ENCODE measurements at regions not wholly inside any gene's neighbourhood (a gene's known extent, or its start where the extent isn't known, plus 50 kb on each side); places are given as distances from the start of the nearest gene placed in this dataset.

DNA sequence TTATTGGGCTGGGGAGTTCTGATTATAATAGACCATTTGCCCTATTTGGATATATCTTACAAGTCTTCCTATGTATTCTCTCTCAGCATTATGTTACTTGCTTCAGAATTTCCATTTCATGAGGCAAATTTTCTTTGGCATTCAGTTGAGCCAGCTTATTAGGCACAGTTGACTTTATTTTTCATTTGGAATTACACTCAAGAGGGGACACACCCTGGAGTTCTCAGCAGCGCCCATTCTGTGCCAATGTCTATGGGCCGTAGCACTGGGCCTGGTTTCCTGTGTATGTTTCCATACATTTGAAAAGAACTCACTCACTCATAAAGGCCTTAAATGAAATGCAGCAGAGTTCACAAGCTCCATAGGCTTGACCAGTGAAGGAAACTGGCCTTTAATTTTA lies 138.5 kb downstream of the KLF12 start:
- no peak for TF ChIP-seq EZH2 (IDR thresholded peaks at IDR 0.05; ENCODE audit: borderline replicate concordance, low read length)
- TF ChIP-seq, protein P1, sequence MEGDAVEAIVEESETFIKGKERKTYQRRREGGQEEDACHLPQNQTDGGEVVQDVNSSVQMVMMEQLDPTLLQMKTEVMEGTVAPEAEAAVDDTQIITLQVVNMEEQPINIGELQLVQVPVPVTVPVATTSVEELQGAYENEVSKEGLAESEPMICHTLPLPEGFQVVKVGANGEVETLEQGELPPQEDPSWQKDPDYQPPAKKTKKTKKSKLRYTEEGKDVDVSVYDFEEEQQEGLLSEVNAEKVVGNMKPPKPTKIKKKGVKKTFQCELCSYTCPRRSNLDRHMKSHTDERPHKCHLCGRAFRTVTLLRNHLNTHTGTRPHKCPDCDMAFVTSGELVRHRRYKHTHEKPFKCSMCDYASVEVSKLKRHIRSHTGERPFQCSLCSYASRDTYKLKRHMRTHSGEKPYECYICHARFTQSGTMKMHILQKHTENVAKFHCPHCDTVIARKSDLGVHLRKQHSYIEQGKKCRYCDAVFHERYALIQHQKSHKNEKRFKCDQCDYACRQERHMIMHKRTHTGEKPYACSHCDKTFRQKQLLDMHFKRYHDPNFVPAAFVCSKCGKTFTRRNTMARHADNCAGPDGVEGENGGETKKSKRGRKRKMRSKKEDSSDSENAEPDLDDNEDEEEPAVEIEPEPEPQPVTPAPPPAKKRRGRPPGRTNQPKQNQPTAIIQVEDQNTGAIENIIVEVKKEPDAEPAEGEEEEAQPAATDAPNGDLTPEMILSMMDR (IDR thresholded peaks at IDR 0.05; ENCODE audit: low read length), result no peak
- H3K4me2 ChIP-seq (ENCODE audit: low read length), result no peak overlapping the region; the same call in 1 of the 2 replicates

DNA sequence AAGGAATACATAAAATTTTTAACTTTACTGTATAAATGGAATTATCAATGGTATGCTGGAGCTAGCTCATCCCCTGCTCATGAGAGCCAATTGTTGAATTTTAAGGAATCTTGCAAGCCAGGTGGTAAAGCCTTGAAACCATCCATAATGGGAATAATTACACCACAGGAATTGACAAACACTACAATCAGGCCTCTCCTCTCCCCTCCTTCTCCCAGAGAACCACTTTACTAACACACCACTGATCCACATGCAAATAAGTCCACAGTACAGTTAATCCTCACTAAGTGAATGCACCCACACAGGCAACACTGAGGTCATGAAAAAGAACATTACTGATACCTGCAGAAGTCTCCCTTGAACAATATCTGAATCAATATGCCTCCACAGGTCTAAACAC lies 140.5 kb downstream of the KLF12 start:
- Histone ChIP-seq H3K4me2 (ENCODE audit: low read length) (peak overlapping the region; percentile 49; the same call in 1 of the 2 replicates), H3K27me3 (ENCODE audit: insufficient read depth, low read length) (no peaks in the 10 kb centered on the region), H3K9me3 (ENCODE audit: low read length) (no peaks in the 10 kb centered on the region), H3K9me2 (ENCODE audit: low read depth, low read length) (no peaks in the 10 kb centered on the region), H3K4me3 (ENCODE audit: low read depth, low read length, poor library complexity, severe bottlenecking) (peak overlapping the region; percentile 26), H2AFZ (ENCODE audit: low read length) (no peak overlapping the region), H4K20me1 (ENCODE audit: insufficient read depth, low read length) (no peaks in the 10 kb centered on the region), H3K79me2 (ENCODE audit: insufficient read depth, low read length) (no peaks in the 10 kb centered on the region), H3K4me1 (ENCODE audit: insufficient read depth, low read length, severe bottlenecking) (peaks cover 92% of the 10 kb centered on the region), H3F3A (ENCODE audit: insufficient read depth, low read length) (0 out of 2 replicates have a peak, but pooled peaks cover 3% of the 10 kb centered on the region), H3K9ac (ENCODE audit: low read length) (peak overlapping the region; percentile 42; the same call in 1 of the 2 replicates), H3K36me3 (ENCODE audit: insufficient read depth, low read length) (no peaks in the 10 kb centered on the region), H3K27ac (ENCODE audit: low read depth, low read length, poor library complexity, severe bottlenecking) (peak overlapping the region; percentile 96)
- TF ChIP-seq, protein P1 (IDR thresholded peaks at IDR 0.05; ENCODE audit: low read length), result no peak
- no peak for TF ChIP-seq EZH2 (IDR thresholded peaks at IDR 0.05; ENCODE audit: borderline replicate concordance, low read length)

More for the DNA sequence above, 138.5 kb downstream of the KLF12 start:
- Histone ChIP-seq H3K9ac (ENCODE audit: low read length) (no peak overlapping the region), H3K79me2 (ENCODE audit: insufficient read depth, low read length) (no peaks in the 10 kb centered on the region), H3K9me2 (ENCODE audit: low read depth, low read length) (no peaks in the 10 kb centered on the region), H3K9me3 (ENCODE audit: low read length) (no peaks in the 10 kb centered on the region), H3K27me3 (ENCODE audit: insufficient read depth, low read length) (no peaks in the 10 kb centered on the region), H3K27ac (ENCODE audit: low read depth, low read length, poor library complexity, severe bottlenecking) (peak overlapping the region; percentile 27), H4K20me1 (ENCODE audit: insufficient read depth, low read length) (no peaks in the 10 kb centered on the region), H2AFZ (ENCODE audit: low read length) (no peak overlapping the region), H3F3A (ENCODE audit: insufficient read depth, low read length) (0 out of 2 replicates have a peak, but pooled peaks cover 3% of the 10 kb centered on the region), H3K4me3 (ENCODE audit: low read depth, low read length, poor library complexity, severe bottlenecking) (no peak overlapping the region), H3K4me1 (ENCODE audit: insufficient read depth, low read length, severe bottlenecking) (peaks cover 79% of the 10 kb centered on the region), H3K36me3 (ENCODE audit: insufficient read depth, low read length) (no peaks in the 10 kb centered on the region)

DNA sequence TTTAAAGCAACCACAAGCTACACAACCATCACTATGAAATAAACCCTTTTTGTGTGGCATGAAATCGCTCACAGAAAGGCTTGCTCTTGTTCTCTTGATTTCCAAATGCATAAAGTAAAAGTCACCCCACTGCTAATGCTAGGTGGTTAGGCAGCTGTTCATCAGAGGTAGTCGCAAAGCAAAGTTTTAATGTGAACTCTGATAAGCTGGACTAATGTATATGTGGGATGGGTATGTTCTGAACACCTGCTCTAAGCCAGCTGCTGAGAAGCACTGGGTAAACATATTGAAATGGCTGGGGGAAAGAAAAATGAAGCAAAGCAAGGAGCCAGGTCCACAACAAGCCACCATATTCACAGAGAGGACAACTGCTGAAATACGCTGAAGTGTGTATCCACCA lies 142.3 kb downstream of the KLF12 start:
- H3K4me1 ChIP-seq (ENCODE audit: insufficient read depth, low read length, severe bottlenecking), result peaks cover 91% of the 10 kb centered on the region
- H4K20me1 ChIP-seq (ENCODE audit: insufficient read depth, low read length), result no peaks in the 10 kb centered on the region
- H3F3A ChIP-seq (ENCODE audit: insufficient read depth, low read length), result peaks cover 7% of the 10 kb centered on the region; the same call in 1 of the 2 replicates
- no peaks in the 10 kb centered on the region for H3K9me2 ChIP-seq (ENCODE audit: low read depth, low read length)
- H3K27me3 ChIP-seq (ENCODE audit: insufficient read depth, low read length), result no peaks in the 10 kb centered on the region
- no peaks in the 10 kb centered on the region for H3K36me3 ChIP-seq (ENCODE audit: insufficient read depth, low read length)
- TF ChIP-seq, protein P1 (IDR thresholded peaks at IDR 0.05; ENCODE audit: low read length), result no peak
- TF ChIP-seq EZH2 (IDR thresholded peaks at IDR 0.05; ENCODE audit: borderline replicate concordance, low read length), result no peak
- H3K4me2 ChIP-seq (ENCODE audit: low read length), result peak overlapping the region; percentile 57
- peak overlapping the region; percentile 96 for H3K27ac ChIP-seq (ENCODE audit: low read depth, low read length, poor library complexity, severe bottlenecking)
- peak overlapping the region; percentile 42 for H3K9ac ChIP-seq (ENCODE audit: low read length)
- H2AFZ ChIP-seq (ENCODE audit: low read length), result no peak overlapping the region
- H3K9me3 ChIP-seq (ENCODE audit: low read length), result no peaks in the 10 kb centered on the region
- H3K79me2 ChIP-seq (ENCODE audit: insufficient read depth, low read length), result no peaks in the 10 kb centered on the region
- peak overlapping the region; percentile 30 for H3K4me3 ChIP-seq (ENCODE audit: low read depth, low read length, poor library complexity, severe bottlenecking)
